ENCODE measurements at regions not wholly inside any gene's neighbourhood (a gene's known extent, or its start where the extent isn't known, plus 50 kb on each side); places are given as distances from the start of the nearest gene placed in this dataset.
"Not testable (repeated sequence)": the region's sequence is repeated elsewhere in the genome, so short reads cannot be mapped to it uniquely, and the experiment has no call there.

DNA sequence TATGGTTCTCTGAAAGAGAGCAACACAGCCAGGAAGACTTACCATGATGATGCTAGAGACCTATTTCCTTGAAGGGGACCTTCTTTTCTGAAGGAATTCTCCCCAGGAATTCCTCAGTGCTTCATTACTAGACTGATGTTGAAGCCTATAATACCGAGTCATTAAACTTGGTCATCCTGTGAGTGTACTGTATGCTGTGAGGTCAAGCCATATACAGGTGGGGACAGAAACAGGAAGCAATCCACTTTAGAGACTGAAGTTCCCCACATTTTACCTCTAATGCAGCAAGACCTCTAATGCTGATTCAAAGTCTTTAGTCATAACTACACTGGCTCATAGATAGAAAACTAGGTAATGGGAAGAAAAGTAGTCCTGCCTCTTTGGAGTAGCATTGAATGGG, 77.1 kb upstream of the RASEF start:
- FAIRE-seq, result no peak
- DNase-seq (ENCODE audit: extremely low spot score, insufficient read length, low read depth), result no peak

GRCh38 chr9:83138422-83139135, 75.6 kb upstream of the RASEF start:
- no peak for FAIRE-seq
- DNase-seq (ENCODE audit: extremely low spot score, insufficient read length, low read depth), result no peak

DNA sequence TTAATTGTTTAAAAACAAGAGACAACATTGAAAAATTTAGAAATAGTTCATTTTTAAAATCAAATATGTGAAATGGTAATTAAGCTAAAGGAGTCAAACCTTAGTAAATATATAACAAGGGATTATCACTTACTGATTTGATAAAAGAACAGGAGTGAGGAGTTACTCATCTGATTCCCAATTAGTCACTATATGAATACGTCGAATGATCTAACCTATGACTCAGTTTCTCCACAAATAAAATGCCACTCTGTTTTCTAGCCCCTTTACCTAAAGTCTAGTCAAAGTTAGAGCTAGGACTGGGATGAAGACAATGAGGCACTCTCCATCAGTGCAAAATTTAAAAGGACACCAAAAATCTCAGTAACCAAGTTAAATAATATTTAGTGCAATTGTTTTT, 70.4 kb upstream of the RASEF start:
- no peak for FAIRE-seq
- DNase-seq (ENCODE audit: extremely low spot score, insufficient read length, low read depth), result no peak

GRCh38 chr9:83132768-83133167, 69.8 kb upstream of the RASEF start:
- no peak for DNase-seq (ENCODE audit: extremely low spot score, insufficient read length, low read depth)
- FAIRE-seq, result no peak

DNA sequence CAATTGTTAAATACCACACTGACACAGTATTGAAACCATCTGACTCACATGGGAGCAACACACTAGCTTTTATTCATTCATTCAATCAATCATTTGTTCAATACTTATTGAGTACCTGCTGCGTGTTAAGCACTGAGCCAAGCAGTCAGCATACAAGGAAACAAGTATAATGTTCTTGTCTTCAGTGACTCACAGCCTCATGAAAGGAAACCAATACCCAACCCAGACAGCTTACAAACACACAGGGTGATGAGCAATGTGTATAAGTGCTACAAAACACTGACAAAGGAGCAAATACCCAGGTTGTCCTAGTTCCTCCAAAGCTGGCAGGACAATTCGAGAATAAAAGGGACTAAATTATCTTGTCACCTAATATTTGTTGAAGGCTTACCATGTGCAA, 67.6 kb upstream of the RASEF start:
- FAIRE-seq (no peak), DNase-seq (ENCODE audit: extremely low spot score, insufficient read length, low read depth) (no peak)

- no peak for FAIRE-seq
- DNase-seq (ENCODE audit: extremely low spot score, insufficient read length, low read depth), result no peak
Measured at GRCh38 chr9:83125671-83126070, 62.7 kb upstream of the RASEF start.

GRCh38 chr9:83119873-83120272, 56.9 kb upstream of the RASEF start:
- FAIRE-seq (no peak), DNase-seq (ENCODE audit: extremely low spot score, insufficient read length, low read depth) (no peak)

- no peak for FAIRE-seq
Measured at GRCh38 chr9:83116026-83116425, 53.1 kb upstream of the RASEF start.

DNA sequence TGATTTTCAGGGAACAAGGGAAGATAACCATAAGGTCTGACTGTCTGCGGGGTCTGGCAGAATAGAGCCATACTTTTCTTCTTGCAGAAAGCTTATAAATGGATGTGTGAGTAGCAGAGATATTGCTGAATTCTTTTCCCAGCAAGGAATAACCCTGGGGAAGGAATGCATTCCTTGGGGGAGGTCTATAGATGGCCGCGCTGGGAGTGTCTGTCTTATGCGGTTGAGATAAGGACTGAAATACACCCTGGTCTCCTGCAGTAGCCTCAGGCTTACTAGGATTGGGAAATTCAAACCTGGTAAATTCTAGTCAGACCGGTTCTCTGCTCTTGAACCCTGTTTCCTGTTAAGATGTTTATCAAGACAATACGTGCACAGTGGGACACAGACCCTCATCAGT, 50.5 kb upstream of the RASEF start:
- not testable (repeated sequence) for DNase-seq (ENCODE audit: extremely low spot score, insufficient read length, low read depth); FAIRE-seq

More at GRCh38 chr9:83116026-83116425, 53.1 kb upstream of the RASEF start:
- no peak for DNase-seq (ENCODE audit: extremely low spot score, insufficient read length, low read depth)
